Neural progenitor cell (in vitro differentiated cells): ENCODE measurements at regions not wholly inside any gene's neighbourhood (a gene's known extent, or its start where the extent isn't known, plus 50 kb on each side); places are given as distances from the start of the nearest gene placed in this dataset.

Experiments
- DNase-seq: peaks from one replicate; pipeline ENCODE4 v3.0.0-alpha.2; 2016; ENCODE audit warnings: low spot score
- H2AFZ ChIP-seq: fragments of 200-600 bp; sonication (generic); replicated peaks from 2 replicates; pipeline ENCODE4 v1.6.1; 2016; ENCODE audit warnings: antibody characterized with exemption
- H3F3A ChIP-seq: fragments of 200-600 bp; sonication (generic); 2 replicates; pipeline ENCODE4 v1.6.1; 2016; ENCODE audit warnings: antibody characterized with exemption, low read depth
- H3K27ac ChIP-seq: fragments of 200-600 bp; sonication (generic); 2 replicates; pipeline ENCODE4 v1.5.1; 2016; ENCODE audit warnings: mild to moderate bottlenecking
- H3K27me3 ChIP-seq: fragments of 200-600 bp; sonication (generic); 2 replicates; pipeline ENCODE4 v1.6.1; 2016; ENCODE audit warnings: mild to moderate bottlenecking, moderate library complexity
- H3K36me3 ChIP-seq: fragments of 200-600 bp; sonication (generic); 2 replicates; pipeline ENCODE4 v1.5.1; 2016
- H3K4me1 ChIP-seq: fragments of 200-600 bp; sonication (generic); 2 replicates; pipeline ENCODE4 v1.6.1; 2016; ENCODE audit warnings: mixed run types
- H3K4me2 ChIP-seq: fragments of 200-600 bp; sonication (generic); 2 replicates; pipeline ENCODE4 v1.6.1; 2016
- H3K4me3 ChIP-seq: fragments of 200-600 bp; sonication (generic); 2 replicates; pipeline ENCODE4 v1.5.1; 2016
- H3K79me2 ChIP-seq: fragments of 200-600 bp; sonication (generic); 2 replicates; pipeline ENCODE4 v1.6.1; 2016; ENCODE audit warnings: low read depth
- H3K9ac ChIP-seq: fragments of 200-600 bp; sonication (generic); 2 replicates; pipeline ENCODE4 v1.6.1; 2016
- H3K9me3 ChIP-seq: fragments of 200-600 bp; sonication (generic); 2 replicates; pipeline ENCODE4 v1.5.1; 2016; ENCODE audit warnings: low read depth
- H4K20me1 ChIP-seq: fragments of 200-600 bp; sonication (generic); 2 replicates; pipeline ENCODE4 v1.6.1; 2016; ENCODE audit warnings: low read depth
- H3K27ac Mint-ChIP-seq: 3 replicates; pipeline ENCODE4 v1.8.0; 2021; ENCODE audit warnings: mixed read lengths
- H3K27me3 Mint-ChIP-seq: 2 replicates; pipeline ENCODE4 v1.8.0; 2022; ENCODE audit warnings: low read depth, mild to moderate bottlenecking, inconsistent platforms, moderate library complexity, mixed read lengths; ENCODE audit not compliant: insufficient read depth
- H3K36me3 Mint-ChIP-seq: 3 replicates; pipeline ENCODE4 v1.8.0; 2021; ENCODE audit warnings: mixed read lengths
- H3K4me1 Mint-ChIP-seq: 3 replicates; pipeline ENCODE4 v1.8.0; 2021; ENCODE audit warnings: mixed read lengths
- H3K4me3 Mint-ChIP-seq: 3 replicates; pipeline ENCODE4 v1.8.0; 2021; ENCODE audit warnings: mild to moderate bottlenecking, moderate library complexity, mixed read lengths
- H3K9me3 Mint-ChIP-seq: 3 replicates; pipeline ENCODE4 v1.8.0; 2020; ENCODE audit warnings: mixed read lengths
- EZH2 ChIP-seq: fragments of 200-600 bp; sonication (generic); IDR thresholded peaks from 2 replicates; pipeline ENCODE4 v1.6.1; 2017; ENCODE audit warnings: antibody characterized with exemption, mild to moderate bottlenecking, moderate library complexity
- EZH2phosphoT487 ChIP-seq: fragments of 200-600 bp; sonication (generic); IDR thresholded peaks from 2 replicates; pipeline ENCODE4 v1.6.1; 2017; ENCODE audit warnings: antibody characterized with exemption
- TF ChIP-seq, protein P1 (sequence below): fragments of 200-600 bp; sonication (generic); IDR thresholded peaks from 2 replicates; pipeline ENCODE4 v1.5.1; 2017; ENCODE audit warnings: antibody characterized with exemption, mild to moderate bottlenecking

DNA sequence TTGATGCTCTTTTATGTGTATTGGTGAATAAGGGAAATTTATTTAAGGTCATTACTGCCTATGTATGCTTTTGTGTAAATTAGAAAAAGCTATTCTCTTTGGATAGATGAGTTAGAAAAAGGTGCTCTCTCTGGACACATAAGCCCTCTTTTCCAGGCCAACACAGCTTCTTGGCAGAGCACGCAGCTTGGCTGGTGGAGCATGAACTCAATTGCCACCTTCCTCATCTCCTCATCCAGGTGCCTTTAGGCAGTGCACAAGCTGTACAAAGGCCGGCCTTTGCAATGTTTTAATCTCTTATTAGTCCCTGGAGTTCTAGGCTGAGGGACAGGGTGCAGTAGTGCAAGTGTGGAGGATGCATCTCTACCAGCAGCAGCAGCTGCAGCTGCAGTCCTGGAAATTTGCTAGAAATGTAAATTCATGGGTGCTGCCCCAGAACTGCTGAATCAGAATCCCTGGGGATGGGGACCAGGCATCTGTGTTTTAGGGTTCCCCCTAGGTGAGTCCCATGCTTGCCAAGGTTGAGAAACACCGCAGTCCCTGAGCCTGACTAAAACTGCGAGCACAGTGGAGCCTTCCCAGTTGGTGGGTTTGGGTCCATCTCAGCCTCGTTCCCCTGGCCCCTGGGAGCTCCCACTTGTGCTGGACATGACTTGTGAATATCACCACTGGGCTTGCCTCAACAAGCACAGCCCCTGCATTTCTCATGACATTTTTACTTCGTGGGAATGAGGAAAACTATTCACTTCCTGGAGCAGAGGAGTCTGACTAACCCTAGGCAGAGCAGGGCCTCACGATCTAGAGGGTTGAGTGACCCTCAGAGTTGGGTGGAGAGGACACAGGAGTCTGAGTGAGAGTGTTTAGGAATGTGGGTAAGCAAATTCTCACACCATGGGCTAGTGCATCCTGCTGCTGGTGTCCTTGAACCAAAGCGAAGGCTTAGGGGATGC, 272.3 kb downstream of the ZSWIM6 start:
- H3K27me3 Mint-ChIP-seq: peaks cover 2% of the 10 kb centered on the region
- no peaks in the 10 kb centered on the region for H3K9me3 Mint-ChIP-seq
- no peaks in the 10 kb centered on the region for H3K79me2 ChIP-seq
- no peaks in the 10 kb centered on the region for H4K20me1 ChIP-seq
- H2AFZ ChIP-seq: peak overlapping the region; percentile 31
- H3K4me3 Mint-ChIP-seq: no peak overlapping the region
- H3F3A ChIP-seq: peaks cover 4% of the 10 kb centered on the region
- no peaks in the 10 kb centered on the region for H3K9me3 ChIP-seq
- H3K4me2 ChIP-seq: no peak overlapping the region
- H3K27ac Mint-ChIP-seq: no peak overlapping the region
- H3K36me3 Mint-ChIP-seq: no peaks in the 10 kb centered on the region
- no peak overlapping the region for H3K4me3 ChIP-seq
- H3K9ac ChIP-seq: no peak overlapping the region
- H3K27ac ChIP-seq: no peak overlapping the region
- peaks cover 21% of the 10 kb centered on the region for H3K4me1 ChIP-seq
- TF ChIP-seq EZH2phosphoT487 (no peak), EZH2 (no peak)
- TF ChIP-seq, protein P1, sequence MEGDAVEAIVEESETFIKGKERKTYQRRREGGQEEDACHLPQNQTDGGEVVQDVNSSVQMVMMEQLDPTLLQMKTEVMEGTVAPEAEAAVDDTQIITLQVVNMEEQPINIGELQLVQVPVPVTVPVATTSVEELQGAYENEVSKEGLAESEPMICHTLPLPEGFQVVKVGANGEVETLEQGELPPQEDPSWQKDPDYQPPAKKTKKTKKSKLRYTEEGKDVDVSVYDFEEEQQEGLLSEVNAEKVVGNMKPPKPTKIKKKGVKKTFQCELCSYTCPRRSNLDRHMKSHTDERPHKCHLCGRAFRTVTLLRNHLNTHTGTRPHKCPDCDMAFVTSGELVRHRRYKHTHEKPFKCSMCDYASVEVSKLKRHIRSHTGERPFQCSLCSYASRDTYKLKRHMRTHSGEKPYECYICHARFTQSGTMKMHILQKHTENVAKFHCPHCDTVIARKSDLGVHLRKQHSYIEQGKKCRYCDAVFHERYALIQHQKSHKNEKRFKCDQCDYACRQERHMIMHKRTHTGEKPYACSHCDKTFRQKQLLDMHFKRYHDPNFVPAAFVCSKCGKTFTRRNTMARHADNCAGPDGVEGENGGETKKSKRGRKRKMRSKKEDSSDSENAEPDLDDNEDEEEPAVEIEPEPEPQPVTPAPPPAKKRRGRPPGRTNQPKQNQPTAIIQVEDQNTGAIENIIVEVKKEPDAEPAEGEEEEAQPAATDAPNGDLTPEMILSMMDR: no peak
- no peaks in the 10 kb centered on the region for H3K27me3 ChIP-seq
- no peaks in the 10 kb centered on the region for H3K36me3 ChIP-seq
- DNase-seq: no peak
- peaks cover 11% of the 10 kb centered on the region for H3K4me1 Mint-ChIP-seq

DNA sequence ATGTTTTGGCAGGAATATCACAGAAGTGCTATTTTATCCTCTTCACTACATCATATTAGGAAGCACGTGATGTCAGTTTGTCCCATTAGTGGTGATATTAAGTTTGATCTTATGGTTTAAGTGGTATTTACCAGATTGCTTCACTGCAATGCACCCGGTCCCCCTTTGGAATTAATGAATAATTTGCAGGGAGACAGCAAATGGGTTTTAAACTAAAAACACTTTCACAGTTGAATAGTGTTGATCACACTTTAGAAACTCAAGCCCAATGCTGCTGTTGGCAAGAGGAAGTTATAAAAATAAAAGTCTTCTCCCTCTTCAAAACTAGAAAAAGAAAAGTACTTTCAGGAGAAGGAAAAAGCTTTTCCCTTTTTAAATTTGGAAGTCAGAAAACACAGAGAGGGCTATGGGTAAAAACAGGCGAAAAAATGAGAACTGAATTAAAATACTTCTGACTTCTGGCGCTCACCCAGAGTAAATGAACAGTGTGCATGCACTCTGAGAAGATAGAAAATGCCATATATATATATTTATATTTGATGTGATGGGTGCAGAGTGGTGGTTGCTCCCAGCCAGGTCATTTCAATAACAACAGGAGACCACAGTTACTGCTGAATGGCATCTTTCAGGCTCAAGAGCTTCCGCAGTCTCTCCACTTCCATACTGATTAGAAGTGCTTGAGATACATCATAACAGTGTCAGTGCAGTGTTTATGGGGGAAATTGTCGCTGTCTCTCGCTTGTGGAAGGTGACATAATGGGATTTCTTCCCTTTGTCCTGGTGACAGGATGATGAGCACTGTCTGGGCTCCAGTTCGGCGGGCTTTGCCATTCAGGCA, 278.0 kb downstream of the ZSWIM6 start:
- H3K27ac ChIP-seq: no peak overlapping the region
- no peak overlapping the region for H3K9ac ChIP-seq
- H3K79me2 ChIP-seq: no peaks in the 10 kb centered on the region
- TF ChIP-seq EZH2 (no peak), EZH2phosphoT487 (no peak)
- TF ChIP-seq, protein P1: no peak
- Mint-ChIP-seq H3K9me3 (no peaks in the 10 kb centered on the region), H3K27me3 (peaks cover 5% of the 10 kb centered on the region), H3K4me3 (peak overlapping the region; percentile 46), H3K4me1 (peaks cover 23% of the 10 kb centered on the region), H3K36me3 (no peaks in the 10 kb centered on the region), H3K27ac (peak overlapping the region; percentile 97)
- peaks cover 13% of the 10 kb centered on the region for H3K4me1 ChIP-seq
- no peak for DNase-seq
- no peaks in the 10 kb centered on the region for H4K20me1 ChIP-seq
- no peak overlapping the region for H2AFZ ChIP-seq
- H3K36me3 ChIP-seq: no peaks in the 10 kb centered on the region
- H3F3A ChIP-seq: no peaks in the 10 kb centered on the region
- no peak overlapping the region for H3K4me2 ChIP-seq
- no peak overlapping the region for H3K4me3 ChIP-seq
- no peaks in the 10 kb centered on the region for H3K9me3 ChIP-seq
- H3K27me3 ChIP-seq: no peaks in the 10 kb centered on the region

GRCh38 chr5:61610678-61611024, 278.6 kb downstream of the ZSWIM6 start:
- Mint-ChIP-seq H3K4me1 (peaks cover 21% of the 10 kb centered on the region), H3K36me3 (no peaks in the 10 kb centered on the region), H3K27ac (peak overlapping the region; percentile 97), H3K4me3 (peak overlapping the region; percentile 46), H3K27me3 (peaks cover 5% of the 10 kb centered on the region), H3K9me3 (no peaks in the 10 kb centered on the region)
- Histone ChIP-seq H3K4me2 (no peak overlapping the region), H2AFZ (no peak overlapping the region), H3F3A (no peaks in the 10 kb centered on the region), H3K4me1 (peaks cover 7% of the 10 kb centered on the region), H3K27me3 (no peaks in the 10 kb centered on the region), H3K9me3 (no peaks in the 10 kb centered on the region), H4K20me1 (no peaks in the 10 kb centered on the region), H3K79me2 (no peaks in the 10 kb centered on the region), H3K36me3 (no peaks in the 10 kb centered on the region), H3K27ac (no peak overlapping the region), H3K4me3 (no peak overlapping the region), H3K9ac (no peak overlapping the region)
- TF ChIP-seq EZH2: no peak
- TF ChIP-seq, protein P1: no peak
- TF ChIP-seq EZH2phosphoT487: no peak
- DNase-seq: no peak
